SK-N-SH treated with all-trans-retinoic acid at 6 μM for 48 hours (cell line): ENCODE measurements at regions not wholly inside any gene's neighbourhood (a gene's known extent, or its start where the extent isn't known, plus 50 kb on each side); places are given as distances from the start of the nearest gene placed in this dataset.

Experiments
- ATAC-seq: fragments of 200-7000 bp; cut with Tn5 transposase; 3 replicates; pipeline ENCODE4 v1.9.1; 2020; ENCODE audit warnings: mild to moderate bottlenecking, moderate library complexity
- ARNTL ChIP-seq: fragments of 450-650 bp; formaldehyde crosslinking; IDR thresholded peaks from 2 replicates; pipeline ENCODE4 v1.5.0; 2020; ENCODE audit warnings: low read depth, mild to moderate bottlenecking, moderate library complexity, borderline replicate concordance
- BACH2 ChIP-seq: fragments of 250-450 bp; sonication (Bioruptor Pico); IDR thresholded peaks from 2 replicates; pipeline ENCODE4 v1.9.0; 2021; ENCODE audit warnings: mild to moderate bottlenecking, borderline replicate concordance
- CSDC2 ChIP-seq: fragments of 250-450 bp; sonication (Bioruptor Pico); IDR thresholded peaks from 2 replicates; pipeline ENCODE4 v1.5.0; 2020; ENCODE audit warnings: mild to moderate bottlenecking, moderate library complexity
- ESRRG ChIP-seq: fragments of 250-450 bp; sonication (Bioruptor Pico); IDR thresholded peaks from 2 replicates; pipeline ENCODE4 v1.6.1; 2021; ENCODE audit warnings: mild to moderate bottlenecking
- ISL1 ChIP-seq: fragments of 250-450 bp; sonication (Bioruptor Pico); IDR thresholded peaks from 2 replicates; pipeline ENCODE4 v2.1.2; 2022; ENCODE audit warnings: mild to moderate bottlenecking, moderate library complexity
- OSR1 ChIP-seq: fragments of 250-450 bp; sonication (Bioruptor Pico); IDR thresholded peaks from 2 replicates; pipeline ENCODE4 v1.8.0; 2022; ENCODE audit warnings: moderate library complexity, mild to moderate bottlenecking, inconsistent platforms
- PPARA ChIP-seq: fragments of 250-450 bp; sonication (Bioruptor Pico); IDR thresholded peaks from 2 replicates; pipeline ENCODE4 v1.5.0; 2020; ENCODE audit warnings: mild to moderate bottlenecking, borderline replicate concordance
- RARB ChIP-seq: fragments of 250-450 bp; sonication (Bioruptor Pico); IDR thresholded peaks from 2 replicates; pipeline ENCODE4 v1.8.0; 2021; ENCODE audit warnings: mild to moderate bottlenecking, moderate library complexity
- SNAI2 ChIP-seq: fragments of 250-450 bp; sonication (Bioruptor Pico); IDR thresholded peaks from 2 replicates; pipeline ENCODE4 v1.5.0; 2020; ENCODE audit warnings: mild to moderate bottlenecking, moderate library complexity
- TCF4 ChIP-seq: fragments of 250-450 bp; sonication (Bioruptor Pico); IDR thresholded peaks from 2 replicates; pipeline ENCODE4 v1.8.0; 2021; ENCODE audit warnings: mild to moderate bottlenecking, moderate library complexity, borderline replicate concordance
- TOX ChIP-seq: fragments of 250-450 bp; sonication (Bioruptor Pico); IDR thresholded peaks from 2 replicates; pipeline ENCODE4 v1.8.0; 2021; ENCODE audit warnings: mild to moderate bottlenecking, moderate library complexity, borderline replicate concordance
- ZC3H10 ChIP-seq: fragments of 250-450 bp; sonication (Bioruptor Pico); IDR thresholded peaks from 2 replicates; pipeline ENCODE4 v1.5.1; 2021; ENCODE audit warnings: mild to moderate bottlenecking, moderate library complexity
- ZFP30 ChIP-seq: fragments of 450-650 bp; formaldehyde crosslinking; IDR thresholded peaks from 2 replicates; pipeline ENCODE4 v1.5.0; 2022; ENCODE audit warnings: mild to moderate bottlenecking, moderate library complexity
- ZNF565 ChIP-seq: fragments of 450-650 bp; formaldehyde crosslinking; conservative IDR thresholded peaks from 2 replicates; pipeline ENCODE4 v1.5.0; 2020; ENCODE audit warnings: low read depth, mild to moderate bottlenecking, moderate library complexity
- ZNF70 ChIP-seq: fragments of 450-650 bp; formaldehyde crosslinking; IDR thresholded peaks from 2 replicates; pipeline ENCODE4 v1.5.0; 2020; ENCODE audit warnings: mild to moderate bottlenecking, moderate library complexity
- ZNF8 ChIP-seq: fragments of 450-650 bp; formaldehyde crosslinking; IDR thresholded peaks from 2 replicates; pipeline ENCODE4 v1.5.0; 2020; ENCODE audit warnings: mild to moderate bottlenecking, moderate library complexity
- TF ChIP-seq, protein P1 (sequence below): fragments of 250-450 bp; sonication (Bioruptor Pico); IDR thresholded peaks from 2 replicates; pipeline ENCODE4 v1.8.0; 2020; ENCODE audit warnings: mild to moderate bottlenecking, moderate library complexity, borderline replicate concordance
- TF ChIP-seq, protein P2 (sequence below): fragments of 250-450 bp; sonication (Bioruptor Pico); IDR thresholded peaks from 2 replicates; pipeline ENCODE4 v1.5.0; 2020; ENCODE audit warnings: mild to moderate bottlenecking, moderate library complexity
- TF ChIP-seq, protein P3 (sequence below): fragments of 250-450 bp; sonication (Bioruptor Pico); IDR thresholded peaks from 2 replicates; pipeline ENCODE4 v1.5.1; 2020; ENCODE audit warnings: low read depth, mild to moderate bottlenecking, moderate library complexity
- TF ChIP-seq, protein P4 (sequence below): fragments of 250-450 bp; sonication (Bioruptor Pico); IDR thresholded peaks from 2 replicates; pipeline ENCODE4 v1.8.0; 2021; ENCODE audit warnings: low read depth, mild to moderate bottlenecking, moderate library complexity, borderline replicate concordance
- TF ChIP-seq, protein P5 (sequence below): fragments of 250-450 bp; sonication (Bioruptor Pico); IDR thresholded peaks from 2 replicates; pipeline ENCODE4 v1.5.1; 2021; ENCODE audit warnings: mild to moderate bottlenecking, moderate library complexity

DNA sequence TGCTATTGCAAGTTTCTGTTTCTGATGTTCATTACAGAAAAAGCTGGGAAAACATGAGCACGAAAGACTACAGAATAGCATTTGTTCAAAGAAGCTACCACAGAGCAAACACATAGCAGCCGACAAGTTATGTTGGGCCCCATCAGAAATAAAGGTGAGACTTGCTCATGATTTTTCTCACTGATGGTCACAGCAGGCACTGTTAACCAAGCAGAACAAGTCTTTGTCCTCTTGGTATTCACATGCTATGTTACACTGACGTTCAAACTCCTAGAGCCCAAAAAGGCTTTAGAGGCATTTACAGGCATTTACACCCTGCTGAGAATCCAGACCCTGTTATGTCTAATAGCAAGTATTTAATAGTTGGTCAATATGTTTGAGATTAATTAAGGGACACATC, 235.0 kb upstream of the HNMT start:
- ATAC-seq, result no peak
- TF ChIP-seq OSR1 (CRISPR knock-in tag) (no peak), ZNF8 (CRISPR knock-in tag) (no peak), ESRRG (CRISPR knock-in tag) (no peak), ARNTL (CRISPR knock-in tag) (no peak), SNAI2 (CRISPR knock-in tag) (no peak), ZFP30 (CRISPR knock-in tag) (no peak), ZNF565 (CRISPR knock-in tag) (no peak), TCF4 (CRISPR knock-in tag) (no peak), ZNF70 (CRISPR knock-in tag) (no peak), PPARA (CRISPR knock-in tag) (no peak), RARB (no peak)
- TF ChIP-seq, protein P1, sequence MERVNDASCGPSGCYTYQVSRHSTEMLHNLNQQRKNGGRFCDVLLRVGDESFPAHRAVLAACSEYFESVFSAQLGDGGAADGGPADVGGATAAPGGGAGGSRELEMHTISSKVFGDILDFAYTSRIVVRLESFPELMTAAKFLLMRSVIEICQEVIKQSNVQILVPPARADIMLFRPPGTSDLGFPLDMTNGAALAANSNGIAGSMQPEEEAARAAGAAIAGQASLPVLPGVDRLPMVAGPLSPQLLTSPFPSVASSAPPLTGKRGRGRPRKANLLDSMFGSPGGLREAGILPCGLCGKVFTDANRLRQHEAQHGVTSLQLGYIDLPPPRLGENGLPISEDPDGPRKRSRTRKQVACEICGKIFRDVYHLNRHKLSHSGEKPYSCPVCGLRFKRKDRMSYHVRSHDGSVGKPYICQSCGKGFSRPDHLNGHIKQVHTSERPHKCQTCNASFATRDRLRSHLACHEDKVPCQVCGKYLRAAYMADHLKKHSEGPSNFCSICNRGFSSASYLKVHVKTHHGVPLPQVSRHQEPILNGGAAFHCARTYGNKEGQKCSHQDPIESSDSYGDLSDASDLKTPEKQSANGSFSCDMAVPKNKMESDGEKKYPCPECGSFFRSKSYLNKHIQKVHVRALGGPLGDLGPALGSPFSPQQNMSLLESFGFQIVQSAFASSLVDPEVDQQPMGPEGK (CRISPR knock-in tag), result no peak
- TF ChIP-seq, protein P2, sequence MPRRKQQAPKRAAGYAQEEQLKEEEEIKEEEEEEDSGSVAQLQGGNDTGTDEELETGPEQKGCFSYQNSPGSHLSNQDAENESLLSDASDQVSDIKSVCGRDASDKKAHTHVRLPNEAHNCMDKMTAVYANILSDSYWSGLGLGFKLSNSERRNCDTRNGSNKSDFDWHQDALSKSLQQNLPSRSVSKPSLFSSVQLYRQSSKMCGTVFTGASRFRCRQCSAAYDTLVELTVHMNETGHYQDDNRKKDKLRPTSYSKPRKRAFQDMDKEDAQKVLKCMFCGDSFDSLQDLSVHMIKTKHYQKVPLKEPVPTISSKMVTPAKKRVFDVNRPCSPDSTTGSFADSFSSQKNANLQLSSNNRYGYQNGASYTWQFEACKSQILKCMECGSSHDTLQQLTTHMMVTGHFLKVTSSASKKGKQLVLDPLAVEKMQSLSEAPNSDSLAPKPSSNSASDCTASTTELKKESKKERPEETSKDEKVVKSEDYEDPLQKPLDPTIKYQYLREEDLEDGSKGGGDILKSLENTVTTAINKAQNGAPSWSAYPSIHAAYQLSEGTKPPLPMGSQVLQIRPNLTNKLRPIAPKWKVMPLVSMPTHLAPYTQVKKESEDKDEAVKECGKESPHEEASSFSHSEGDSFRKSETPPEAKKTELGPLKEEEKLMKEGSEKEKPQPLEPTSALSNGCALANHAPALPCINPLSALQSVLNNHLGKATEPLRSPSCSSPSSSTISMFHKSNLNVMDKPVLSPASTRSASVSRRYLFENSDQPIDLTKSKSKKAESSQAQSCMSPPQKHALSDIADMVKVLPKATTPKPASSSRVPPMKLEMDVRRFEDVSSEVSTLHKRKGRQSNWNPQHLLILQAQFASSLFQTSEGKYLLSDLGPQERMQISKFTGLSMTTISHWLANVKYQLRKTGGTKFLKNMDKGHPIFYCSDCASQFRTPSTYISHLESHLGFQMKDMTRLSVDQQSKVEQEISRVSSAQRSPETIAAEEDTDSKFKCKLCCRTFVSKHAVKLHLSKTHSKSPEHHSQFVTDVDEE (CRISPR knock-in tag), result no peak
- TF ChIP-seq, protein P3, sequence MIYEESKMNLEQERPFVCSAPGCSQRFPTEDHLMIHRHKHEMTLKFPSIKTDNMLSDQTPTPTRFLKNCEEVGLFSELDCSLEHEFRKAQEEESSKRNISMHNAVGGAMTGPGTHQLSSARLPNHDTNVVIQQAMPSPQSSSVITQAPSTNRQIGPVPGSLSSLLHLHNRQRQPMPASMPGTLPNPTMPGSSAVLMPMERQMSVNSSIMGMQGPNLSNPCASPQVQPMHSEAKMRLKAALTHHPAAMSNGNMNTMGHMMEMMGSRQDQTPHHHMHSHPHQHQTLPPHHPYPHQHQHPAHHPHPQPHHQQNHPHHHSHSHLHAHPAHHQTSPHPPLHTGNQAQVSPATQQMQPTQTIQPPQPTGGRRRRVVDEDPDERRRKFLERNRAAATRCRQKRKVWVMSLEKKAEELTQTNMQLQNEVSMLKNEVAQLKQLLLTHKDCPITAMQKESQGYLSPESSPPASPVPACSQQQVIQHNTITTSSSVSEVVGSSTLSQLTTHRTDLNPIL (CRISPR knock-in tag), result no peak
- TF ChIP-seq, all 23 proteins: peak for 0

DNA sequence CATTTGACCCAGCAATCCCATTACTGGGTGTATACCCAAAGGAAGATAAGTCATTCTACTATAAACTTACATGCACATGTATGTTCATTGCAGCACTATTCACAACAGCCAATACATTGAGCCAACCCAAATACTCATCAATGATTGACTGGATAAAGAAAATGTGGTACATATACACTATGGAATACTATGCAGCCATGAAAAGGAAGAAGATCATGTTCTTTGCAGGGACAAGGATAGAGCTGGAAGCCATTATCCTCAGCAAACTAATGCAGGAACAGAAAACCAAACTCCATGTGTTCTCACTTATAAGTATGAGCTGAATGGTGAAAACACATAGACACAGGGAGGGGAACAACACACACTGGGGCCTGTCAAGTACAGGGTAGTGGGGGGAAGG, 226.7 kb upstream of the HNMT start:
- no peak for ATAC-seq
- TF ChIP-seq TOX (no peak), ZC3H10 (no peak), RARB (no peak), ZNF70 (CRISPR knock-in tag) (no peak), ESRRG (CRISPR knock-in tag) (no peak), CSDC2 (CRISPR knock-in tag) (no peak), ISL1 (CRISPR knock-in tag) (no peak), BACH2 (CRISPR knock-in tag) (no peak)

DNA sequence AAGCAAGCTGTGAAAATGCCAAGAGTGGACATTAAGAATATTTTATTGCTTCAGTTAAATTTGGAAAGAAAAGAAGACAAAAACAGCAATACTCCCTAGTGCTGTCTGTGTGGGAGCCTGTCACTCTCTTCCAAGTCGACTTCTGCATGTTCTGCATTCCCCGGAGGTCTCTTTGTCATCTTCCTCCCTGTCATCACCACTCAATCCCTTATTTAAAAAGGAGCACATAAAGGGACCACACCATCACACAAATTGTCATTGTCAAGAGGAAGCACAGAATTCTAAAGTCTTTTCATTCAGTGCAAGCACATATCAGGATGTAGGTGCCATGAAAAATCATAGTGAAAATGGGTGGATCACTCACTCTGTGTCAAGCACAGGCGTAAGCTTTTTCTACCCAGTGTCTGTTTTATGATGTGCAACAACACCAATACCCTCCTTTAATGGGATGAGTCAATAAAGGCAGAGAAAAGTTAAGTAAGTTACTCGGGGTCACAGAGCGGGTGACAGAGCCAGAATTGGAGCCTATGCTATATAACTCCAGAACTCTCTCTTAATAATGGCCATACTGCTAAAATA, 222.4 kb upstream of the HNMT start:
- ATAC-seq, result no peak
- TF ChIP-seq CSDC2 (CRISPR knock-in tag), result no peak
- TF ChIP-seq, protein P4, sequence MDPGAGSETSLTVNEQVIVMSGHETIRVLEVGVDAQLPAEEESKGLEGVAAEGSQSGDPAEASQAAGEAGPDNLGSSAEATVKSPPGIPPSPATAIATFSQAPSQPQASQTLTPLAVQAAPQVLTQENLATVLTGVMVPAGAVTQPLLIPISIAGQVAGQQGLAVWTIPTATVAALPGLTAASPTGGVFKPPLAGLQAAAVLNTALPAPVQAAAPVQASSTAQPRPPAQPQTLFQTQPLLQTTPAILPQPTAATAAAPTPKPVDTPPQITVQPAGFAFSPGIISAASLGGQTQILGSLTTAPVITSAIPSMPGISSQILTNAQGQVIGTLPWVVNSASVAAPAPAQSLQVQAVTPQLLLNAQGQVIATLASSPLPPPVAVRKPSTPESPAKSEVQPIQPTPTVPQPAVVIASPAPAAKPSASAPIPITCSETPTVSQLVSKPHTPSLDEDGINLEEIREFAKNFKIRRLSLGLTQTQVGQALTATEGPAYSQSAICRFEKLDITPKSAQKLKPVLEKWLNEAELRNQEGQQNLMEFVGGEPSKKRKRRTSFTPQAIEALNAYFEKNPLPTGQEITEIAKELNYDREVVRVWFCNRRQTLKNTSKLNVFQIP, result no peak
- no peak for TF ChIP-seq ZFP30 (CRISPR knock-in tag)
- TF ChIP-seq, all 23 proteins: peak for 0

DNA sequence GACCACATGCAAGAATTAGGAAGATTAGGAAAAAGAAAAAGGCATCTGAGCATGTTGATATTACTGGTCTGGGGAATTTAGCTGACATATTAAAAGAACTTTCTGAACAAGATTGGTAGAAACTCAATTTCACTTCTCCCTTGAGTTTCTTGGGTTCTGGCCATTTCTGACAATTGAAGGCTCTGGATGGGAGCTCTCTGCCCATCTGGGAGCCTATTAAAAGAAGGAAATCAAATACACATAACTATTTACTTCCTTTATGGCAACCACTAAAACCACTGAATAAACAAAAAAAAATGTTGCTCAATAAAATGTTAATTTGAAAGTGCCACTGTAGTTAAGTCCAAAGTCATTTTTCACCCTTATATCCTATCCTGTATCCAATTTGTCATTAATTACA, 216.8 kb upstream of the HNMT start:
- ATAC-seq, result no peak
- no peak for TF ChIP-seq PPARA (CRISPR knock-in tag)
- TF ChIP-seq, protein P5, sequence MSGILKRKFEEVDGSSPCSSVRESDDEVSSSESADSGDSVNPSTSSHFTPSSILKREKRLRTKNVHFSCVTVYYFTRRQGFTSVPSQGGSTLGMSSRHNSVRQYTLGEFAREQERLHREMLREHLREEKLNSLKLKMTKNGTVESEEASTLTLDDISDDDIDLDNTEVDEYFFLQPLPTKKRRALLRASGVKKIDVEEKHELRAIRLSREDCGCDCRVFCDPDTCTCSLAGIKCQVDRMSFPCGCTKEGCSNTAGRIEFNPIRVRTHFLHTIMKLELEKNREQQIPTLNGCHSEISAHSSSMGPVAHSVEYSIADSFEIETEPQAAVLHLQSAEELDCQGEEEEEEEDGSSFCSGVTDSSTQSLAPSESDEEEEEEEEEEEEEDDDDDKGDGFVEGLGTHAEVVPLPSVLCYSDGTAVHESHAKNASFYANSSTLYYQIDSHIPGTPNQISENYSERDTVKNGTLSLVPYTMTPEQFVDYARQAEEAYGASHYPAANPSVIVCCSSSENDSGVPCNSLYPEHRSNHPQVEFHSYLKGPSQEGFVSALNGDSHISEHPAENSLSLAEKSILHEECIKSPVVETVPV (CRISPR knock-in tag), result no peak
- TF ChIP-seq, protein P2 (CRISPR knock-in tag), result no peak
